GM18502 (cell line): ENCODE measurements at regions not wholly inside any gene's neighbourhood (a gene's known extent, or its start where the extent isn't known, plus 50 kb on each side); places are given as distances from the start of the nearest gene placed in this dataset.

ENCODE experiments used
- ATAC-seq: cut with Tn5 transposase; IDR thresholded peaks from one replicate; pipeline ENCODE4 v1.9.1; 2021; ENCODE audit warnings: mild to moderate bottlenecking; ENCODE audit not compliant: unreplicated experiment, poor library complexity

- ATAC-seq, result no peak
These were observed 56.2 kb upstream of the APP start for GRCh38 chr21:26226724-26227123.

GRCh38 chr21:26225046-26225445 lies 54.5 kb upstream of the APP start:
- no peak for ATAC-seq

- no peak for ATAC-seq
These were observed 53.8 kb upstream of the APP start for GRCh38 chr21:26224366-26224765.
